ENCODE measurements at regions not wholly inside any gene's neighbourhood (a gene's known extent, or its start where the extent isn't known, plus 50 kb on each side); places are given as distances from the start of the nearest gene placed in this dataset.
A peak's percentile ranks its signal among the peaks of the same experiment; 100 is the strongest.

- H3K4me3 ChIP-seq = no peak overlapping the region
- no peaks in the 10 kb centered on the region for H3K4me1 ChIP-seq (replicated peaks in 1 of 2)
- no peaks in the 10 kb centered on the region for H3K9me3 ChIP-seq (replicated peaks in 1 of 3)
- intact Hi-C loops (cut with DNase I) = no loop called here
- H3K27me3 ChIP-seq = no peaks in the 10 kb centered on the region
- TF ChIP-seq CTCF (IDR thresholded peaks at IDR 0.05) = no peak
- TF ChIP-seq POLR2A (IDR thresholded peaks at IDR 0.05) = no peak
- no peaks in the 10 kb centered on the region for H3K36me3 ChIP-seq (replicated peaks in 1 of 2)
- 48 to 60% (median 53%) methylated on average over 3 of the region's 3 CpGs for WGBS, 4 donors
- DNase-seq = no peak
- no peak overlapping the region for H3K27ac ChIP-seq
These were observed 192.0 kb downstream of the OTUD1 start for GRCh38 chr10:23630885-23631284.

DNA sequence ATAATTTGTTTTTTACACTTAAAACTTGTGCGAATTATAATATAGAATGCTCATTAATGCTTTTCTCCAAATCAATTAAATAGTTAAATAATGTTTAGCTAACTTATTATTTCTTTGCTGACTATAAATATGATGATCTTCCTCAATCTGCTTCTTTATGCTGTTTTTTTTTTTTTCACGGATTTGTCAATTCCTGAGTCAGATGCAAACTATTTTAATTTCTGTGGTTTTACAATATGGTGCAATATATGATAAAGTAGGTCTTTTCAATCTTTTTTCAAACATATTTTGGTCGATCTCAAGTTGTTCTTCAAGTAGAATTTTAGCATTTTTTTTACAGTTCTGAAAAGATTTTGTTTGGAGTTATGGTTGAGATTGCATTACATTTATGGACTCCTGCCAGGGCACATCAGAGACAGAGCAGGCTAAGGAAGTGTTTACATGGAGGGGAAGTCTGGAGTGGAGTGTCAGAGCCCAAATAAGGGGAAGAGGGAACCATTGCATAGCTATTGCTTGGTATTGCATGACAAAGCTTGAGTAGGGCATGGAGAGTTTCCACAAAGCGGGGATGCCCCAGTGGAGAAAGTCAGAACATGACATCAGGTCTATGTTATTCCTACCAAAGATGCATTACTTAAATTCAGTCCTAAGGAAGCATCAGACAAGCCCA lies 204.4 kb downstream of the OTUD1 start:
- 58 to 67% (median 61%) methylated on average over 4 of the region's 4 CpGs for WGBS, 4 donors
- no peaks in the 10 kb centered on the region for H3K9me3 ChIP-seq (replicated peaks in 1 of 3)
- peaks cover 4% of the 10 kb centered on the region for H3K27me3 ChIP-seq
- DNase-seq = peak in 5 of 7 donors; percentile 7 to 45 (median 22)
- H3K4me3 ChIP-seq = no peak overlapping the region
- intact Hi-C loops (cut with DNase I) = no loop called here
- no peaks in the 10 kb centered on the region for H3K4me1 ChIP-seq (replicated peaks in 1 of 2)
- TF ChIP-seq CTCF (IDR thresholded peaks at IDR 0.05) (peak in 1 of 6 experiments; percentile 12), POLR2A (IDR thresholded peaks at IDR 0.05) (no peak)
- no peaks in the 10 kb centered on the region for H3K36me3 ChIP-seq (replicated peaks in 1 of 2)
- H3K27ac ChIP-seq = peak overlapping the region in 1 of 5 donors; percentile 1

DNA sequence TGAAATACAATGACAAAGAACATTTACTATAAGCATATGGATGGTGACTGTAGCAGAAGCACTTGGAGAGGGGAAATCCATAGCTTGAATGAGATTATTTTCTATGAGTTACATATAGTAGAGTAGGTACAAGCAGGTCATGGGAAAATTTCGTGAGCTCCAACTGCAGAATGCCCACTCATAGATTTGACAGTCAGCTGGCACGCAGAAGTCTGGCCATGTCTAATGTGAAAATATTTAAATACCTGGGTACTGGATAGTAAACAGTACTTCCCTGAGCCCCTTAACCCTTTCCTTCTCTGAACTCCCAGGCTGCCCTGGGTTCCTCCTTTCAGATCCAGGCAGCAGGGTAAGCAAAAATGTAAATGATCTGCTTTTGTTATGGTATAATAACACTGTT lies 209.7 kb downstream of the OTUD1 start:
- Histone ChIP-seq H3K4me3 (no peak overlapping the region), H3K27me3 (peaks cover 4% of the 10 kb centered on the region), H3K36me3 (replicated peaks in 1 of 2) (no peaks in the 10 kb centered on the region), H3K9me3 (replicated peaks in 1 of 3) (no peaks in the 10 kb centered on the region), H3K27ac (no peak overlapping the region), H3K4me1 (replicated peaks in 1 of 2) (no peaks in the 10 kb centered on the region)
- intact Hi-C loops (cut with DNase I) = no loop called here
- DNase-seq = no peak
- TF ChIP-seq CTCF (IDR thresholded peaks at IDR 0.05) = no peak
- no peak for TF ChIP-seq POLR2A (IDR thresholded peaks at IDR 0.05)
- 68 to 74% (median 71%) methylated on average over 2 of the region's 2 CpGs for WGBS, 4 donors

GRCh38 chr10:23656735-23657134 lies 217.9 kb downstream of the OTUD1 start:
- Histone ChIP-seq H3K9me3 (replicated peaks in 1 of 3) (no peaks in the 10 kb centered on the region), H3K27ac (no peak overlapping the region), H3K27me3 (no peaks in the 10 kb centered on the region), H3K4me3 (no peak overlapping the region), H3K36me3 (replicated peaks in 1 of 2) (no peaks in the 10 kb centered on the region), H3K4me1 (replicated peaks in 1 of 2) (no peaks in the 10 kb centered on the region)
- intact Hi-C loops (cut with DNase I) = no loop called here
- DNase-seq = no peak
- TF ChIP-seq POLR2A (IDR thresholded peaks at IDR 0.05) = no peak
- TF ChIP-seq CTCF (IDR thresholded peaks at IDR 0.05) = peak; percentile 7 to 52 (median 42)
